ENCODE measurements at regions not wholly inside any gene's neighbourhood (a gene's known extent, or its start where the extent isn't known, plus 50 kb on each side); places are given as distances from the start of the nearest gene placed in this dataset.

DNA sequence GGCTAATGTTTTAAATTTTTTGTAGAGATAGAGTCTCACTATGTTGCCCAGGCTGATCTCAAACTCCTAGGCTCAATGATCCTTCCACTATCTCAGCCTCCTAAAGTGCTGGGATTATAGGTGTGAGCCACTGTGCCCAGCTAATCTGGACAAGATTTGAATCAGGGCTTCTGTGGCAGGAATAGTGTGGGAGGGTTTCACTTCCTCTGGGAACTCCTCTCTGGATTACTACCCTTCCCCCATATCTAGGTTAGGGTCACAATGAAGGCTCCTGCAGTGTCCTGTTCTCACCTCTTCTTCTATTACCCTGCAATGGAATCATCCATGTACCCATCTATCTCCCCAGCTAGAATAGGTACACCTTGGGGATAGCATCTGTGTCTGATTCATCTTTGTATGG, 133.6 kb upstream of the RAB4A start:
- DNase-seq (ENCODE audit: low read depth, low spot score), result no peak
- Mint-ChIP-seq H3K36me3 (ENCODE audit: low read depth) (peaks cover 3% of the 10 kb centered on the region), H3K9me3 (peaks cover 10% of the 10 kb centered on the region), H3K27ac (ENCODE audit: unreplicated experiment) (no peak overlapping the region), H3K4me1 (peaks cover 7% of the 10 kb centered on the region), H3K27me3 (ENCODE audit: low read depth) (peaks cover 3% of the 10 kb centered on the region), H3K4me3 (no peak overlapping the region)
- TF ChIP-seq, protein P1, sequence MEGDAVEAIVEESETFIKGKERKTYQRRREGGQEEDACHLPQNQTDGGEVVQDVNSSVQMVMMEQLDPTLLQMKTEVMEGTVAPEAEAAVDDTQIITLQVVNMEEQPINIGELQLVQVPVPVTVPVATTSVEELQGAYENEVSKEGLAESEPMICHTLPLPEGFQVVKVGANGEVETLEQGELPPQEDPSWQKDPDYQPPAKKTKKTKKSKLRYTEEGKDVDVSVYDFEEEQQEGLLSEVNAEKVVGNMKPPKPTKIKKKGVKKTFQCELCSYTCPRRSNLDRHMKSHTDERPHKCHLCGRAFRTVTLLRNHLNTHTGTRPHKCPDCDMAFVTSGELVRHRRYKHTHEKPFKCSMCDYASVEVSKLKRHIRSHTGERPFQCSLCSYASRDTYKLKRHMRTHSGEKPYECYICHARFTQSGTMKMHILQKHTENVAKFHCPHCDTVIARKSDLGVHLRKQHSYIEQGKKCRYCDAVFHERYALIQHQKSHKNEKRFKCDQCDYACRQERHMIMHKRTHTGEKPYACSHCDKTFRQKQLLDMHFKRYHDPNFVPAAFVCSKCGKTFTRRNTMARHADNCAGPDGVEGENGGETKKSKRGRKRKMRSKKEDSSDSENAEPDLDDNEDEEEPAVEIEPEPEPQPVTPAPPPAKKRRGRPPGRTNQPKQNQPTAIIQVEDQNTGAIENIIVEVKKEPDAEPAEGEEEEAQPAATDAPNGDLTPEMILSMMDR (conservative IDR thresholded peaks at IDR 0.05), result no peak

DNA sequence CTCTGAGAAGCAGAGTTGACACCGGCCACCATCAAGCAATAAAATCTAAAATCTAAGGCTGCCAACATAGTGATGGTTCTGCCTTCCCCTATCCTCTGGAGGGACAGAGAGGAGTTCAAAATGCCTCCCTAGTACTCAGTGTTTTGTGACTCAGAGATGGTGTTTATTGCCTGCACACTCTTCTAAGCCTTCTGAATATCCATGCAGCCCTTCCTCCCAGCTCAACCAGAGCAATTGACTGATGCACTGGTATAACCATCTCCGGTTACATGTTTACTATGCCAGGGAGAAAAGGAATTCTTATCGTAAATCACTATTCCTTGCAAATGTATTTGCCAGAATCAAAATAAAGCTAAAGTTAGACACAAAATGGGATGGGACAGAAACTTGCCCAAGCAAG, 132.9 kb upstream of the RAB4A start:
- TF ChIP-seq, protein P1 (conservative IDR thresholded peaks at IDR 0.05), result no peak
- H3K4me1 Mint-ChIP-seq, result peaks cover 7% of the 10 kb centered on the region

DNA sequence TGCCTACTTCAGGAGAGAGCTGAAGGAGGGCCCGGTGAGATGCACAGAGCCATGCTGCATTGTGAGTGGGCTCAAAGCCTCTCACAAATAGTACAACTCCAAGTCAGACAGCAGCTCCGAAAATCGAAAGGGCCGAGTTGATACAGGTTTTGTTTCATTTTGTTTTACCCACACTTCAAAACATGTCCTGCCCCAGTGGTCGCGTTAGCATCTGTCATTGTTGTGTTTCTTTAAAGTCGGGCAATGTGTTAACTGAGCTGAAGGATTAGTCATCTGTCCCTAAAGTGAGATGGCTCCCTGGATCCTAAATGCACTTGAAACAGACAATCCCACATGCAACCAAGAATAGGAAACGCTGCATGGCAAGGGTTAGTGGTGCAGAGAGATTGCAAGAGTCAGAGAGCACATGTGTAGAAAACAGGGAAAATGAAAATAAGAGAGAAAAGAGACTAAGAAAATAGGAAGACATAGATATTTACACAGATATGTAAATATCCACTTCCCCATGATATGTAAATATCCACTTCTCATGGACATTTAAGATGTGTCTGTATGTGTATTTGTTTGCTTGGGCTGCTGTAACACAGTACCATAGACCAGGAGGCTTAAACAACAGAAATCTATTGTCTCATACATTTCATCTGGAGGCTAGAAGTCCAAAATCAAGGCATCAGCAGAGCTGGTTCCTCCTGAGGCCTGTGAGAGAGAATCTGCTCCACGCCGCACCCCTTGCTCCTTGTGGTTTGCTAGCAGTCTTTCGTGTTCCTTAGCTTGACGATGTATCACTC, 131.4 kb upstream of the RAB4A start:
- no peak for DNase-seq (ENCODE audit: low read depth, low spot score)
- H3K4me3 Mint-ChIP-seq, result no peak overlapping the region
- H3K9me3 Mint-ChIP-seq, result peaks cover 2% of the 10 kb centered on the region
- H3K36me3 Mint-ChIP-seq (ENCODE audit: low read depth), result no peaks in the 10 kb centered on the region
- H3K27ac Mint-ChIP-seq (ENCODE audit: unreplicated experiment), result no peak overlapping the region
- peaks cover 7% of the 10 kb centered on the region for H3K4me1 Mint-ChIP-seq
- TF ChIP-seq, protein P1 (conservative IDR thresholded peaks at IDR 0.05), result no peak
- peaks cover 3% of the 10 kb centered on the region for H3K27me3 Mint-ChIP-seq (ENCODE audit: low read depth)

More for the DNA sequence above, 132.9 kb upstream of the RAB4A start:
- peaks cover 3% of the 10 kb centered on the region for H3K36me3 Mint-ChIP-seq (ENCODE audit: low read depth)
- no peak overlapping the region for H3K4me3 Mint-ChIP-seq
- no peak overlapping the region for H3K27ac Mint-ChIP-seq (ENCODE audit: unreplicated experiment)
- peaks cover 3% of the 10 kb centered on the region for H3K27me3 Mint-ChIP-seq (ENCODE audit: low read depth)
- peaks cover 9% of the 10 kb centered on the region for H3K9me3 Mint-ChIP-seq
- no peak for DNase-seq (ENCODE audit: low read depth, low spot score)

GRCh38 chr1:229140119-229140396, 130.9 kb upstream of the RAB4A start:
- TF ChIP-seq, protein P1 (conservative IDR thresholded peaks at IDR 0.05), result no peak
- Mint-ChIP-seq H3K36me3 (ENCODE audit: low read depth) (no peaks in the 10 kb centered on the region), H3K4me3 (no peak overlapping the region), H3K4me1 (peaks cover 7% of the 10 kb centered on the region), H3K9me3 (peaks cover 2% of the 10 kb centered on the region), H3K27me3 (ENCODE audit: low read depth) (peaks cover 3% of the 10 kb centered on the region), H3K27ac (ENCODE audit: unreplicated experiment) (no peak overlapping the region)
- no peak for DNase-seq (ENCODE audit: low read depth, low spot score)

- no peaks in the 10 kb centered on the region for H3K36me3 Mint-ChIP-seq (ENCODE audit: low read depth)
- DNase-seq (ENCODE audit: low read depth, low spot score), result no peak
- H3K27ac Mint-ChIP-seq (ENCODE audit: unreplicated experiment), result no peak overlapping the region
- peaks cover 7% of the 10 kb centered on the region for H3K4me1 Mint-ChIP-seq
- peaks cover 2% of the 10 kb centered on the region for H3K9me3 Mint-ChIP-seq
- TF ChIP-seq, protein P1 (conservative IDR thresholded peaks at IDR 0.05), result no peak
- H3K27me3 Mint-ChIP-seq (ENCODE audit: low read depth), result peaks cover 10% of the 10 kb centered on the region
- no peak overlapping the region for H3K4me3 Mint-ChIP-seq
Measured at GRCh38 chr1:229141271-229141670, 129.6 kb upstream of the RAB4A start.

Measured in neural crest cell (in vitro differentiated cells).